ENCODE measurements at regions not wholly inside any gene's neighbourhood (a gene's known extent, or its start where the extent isn't known, plus 50 kb on each side); places are given as distances from the start of the nearest gene placed in this dataset.

DNA sequence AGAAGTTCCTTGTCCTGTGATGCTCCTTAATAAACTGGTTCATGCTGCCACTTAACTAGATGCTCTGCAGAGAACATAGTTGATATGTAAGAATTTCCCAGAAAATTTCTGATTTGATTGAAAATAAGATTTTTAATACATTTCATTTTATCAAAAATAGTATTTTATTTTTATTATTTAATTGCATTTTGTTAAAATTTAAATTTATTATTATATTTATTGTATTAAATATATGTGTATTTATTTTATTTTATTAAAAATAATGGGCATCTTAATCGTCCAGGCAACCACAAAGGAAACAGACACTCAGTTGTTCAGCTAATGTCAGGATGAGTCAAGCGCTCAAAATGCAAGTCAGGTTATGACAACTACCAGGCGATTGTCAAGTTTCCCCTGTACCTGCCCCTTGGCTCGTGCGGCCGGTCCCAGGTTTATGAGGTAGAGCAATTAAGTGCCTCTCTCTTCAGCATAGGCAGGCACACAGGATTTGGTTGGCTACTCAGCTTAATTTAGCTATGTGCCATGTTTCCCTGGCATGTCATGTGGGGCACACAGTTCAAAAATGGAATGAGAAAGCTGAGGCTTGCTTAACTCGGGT is 361.2 kb downstream of the RND3 start:
- TF ChIP-seq ARNTL (CRISPR knock-in tag; IDR thresholded peaks at IDR 0.05; ENCODE audit: borderline replicate concordance, low read depth) (no peak), CSDC2 (CRISPR knock-in tag; IDR thresholded peaks at IDR 0.05) (peak; percentile 72; the same call in 1 of the 2 replicates), SNAI2 (CRISPR knock-in tag; IDR thresholded peaks at IDR 0.05) (no peak)
- peak; percentile 58 for ATAC-seq

DNA sequence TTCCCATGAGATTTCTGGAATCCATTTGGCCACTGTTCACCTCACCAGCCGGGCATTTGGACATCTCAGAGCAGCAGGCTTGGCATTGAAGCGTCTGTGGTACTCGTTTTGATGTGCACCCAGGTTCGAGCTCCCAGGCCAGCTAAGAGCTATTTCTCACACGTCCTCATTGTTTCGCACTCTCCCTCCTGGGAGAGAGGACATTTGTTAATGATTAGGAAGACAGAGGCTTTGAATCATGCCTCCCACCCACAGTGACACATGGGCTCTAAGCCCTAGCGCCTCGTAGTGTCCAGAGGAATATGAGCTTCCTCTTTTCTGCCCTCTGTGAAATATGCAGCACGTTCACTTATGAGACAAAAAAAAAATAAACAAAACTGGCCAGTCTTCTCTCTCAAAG is 361.8 kb downstream of the RND3 start:
- ATAC-seq = peak; percentile 86

DNA sequence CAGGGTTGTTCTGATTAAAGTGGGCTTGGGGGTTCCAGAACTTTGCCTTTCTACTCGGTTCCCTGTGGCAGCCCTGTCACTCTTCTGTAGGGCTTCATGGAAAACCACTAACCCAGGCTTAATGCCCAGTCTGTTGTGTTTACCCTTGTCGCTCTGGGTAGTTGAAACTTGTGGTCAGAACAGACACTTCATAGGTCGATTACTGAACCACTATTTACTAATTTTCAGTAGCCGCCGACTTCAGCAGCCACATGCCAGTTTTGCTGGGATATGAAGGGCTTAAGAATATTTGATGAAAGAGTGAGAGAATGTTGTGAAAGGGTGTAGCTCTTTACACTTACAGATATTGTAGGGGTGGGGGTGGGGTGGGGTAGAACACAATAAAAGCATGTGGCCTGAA is 362.3 kb downstream of the RND3 start:
- TF ChIP-seq RARB (CRISPR knock-in tag; IDR thresholded peaks at IDR 0.05) = no peak
- TF ChIP-seq ZFP30 (CRISPR knock-in tag; IDR thresholded peaks at IDR 0.05) = no peak
- TF ChIP-seq PPARA (CRISPR knock-in tag; IDR thresholded peaks at IDR 0.05; ENCODE audit: borderline replicate concordance) = no peak
- ATAC-seq = no peak

More for the DNA sequence above, 361.8 kb downstream of the RND3 start:
- TF ChIP-seq CSDC2 (CRISPR knock-in tag; IDR thresholded peaks at IDR 0.05) = no peak
- TF ChIP-seq, protein P1, sequence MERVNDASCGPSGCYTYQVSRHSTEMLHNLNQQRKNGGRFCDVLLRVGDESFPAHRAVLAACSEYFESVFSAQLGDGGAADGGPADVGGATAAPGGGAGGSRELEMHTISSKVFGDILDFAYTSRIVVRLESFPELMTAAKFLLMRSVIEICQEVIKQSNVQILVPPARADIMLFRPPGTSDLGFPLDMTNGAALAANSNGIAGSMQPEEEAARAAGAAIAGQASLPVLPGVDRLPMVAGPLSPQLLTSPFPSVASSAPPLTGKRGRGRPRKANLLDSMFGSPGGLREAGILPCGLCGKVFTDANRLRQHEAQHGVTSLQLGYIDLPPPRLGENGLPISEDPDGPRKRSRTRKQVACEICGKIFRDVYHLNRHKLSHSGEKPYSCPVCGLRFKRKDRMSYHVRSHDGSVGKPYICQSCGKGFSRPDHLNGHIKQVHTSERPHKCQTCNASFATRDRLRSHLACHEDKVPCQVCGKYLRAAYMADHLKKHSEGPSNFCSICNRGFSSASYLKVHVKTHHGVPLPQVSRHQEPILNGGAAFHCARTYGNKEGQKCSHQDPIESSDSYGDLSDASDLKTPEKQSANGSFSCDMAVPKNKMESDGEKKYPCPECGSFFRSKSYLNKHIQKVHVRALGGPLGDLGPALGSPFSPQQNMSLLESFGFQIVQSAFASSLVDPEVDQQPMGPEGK (CRISPR knock-in tag; IDR thresholded peaks at IDR 0.05; ENCODE audit: borderline replicate concordance) = no peak
- no peak for TF ChIP-seq PPARA (CRISPR knock-in tag; IDR thresholded peaks at IDR 0.05; ENCODE audit: borderline replicate concordance)
- TF ChIP-seq ZNF565 (CRISPR knock-in tag; conservative IDR thresholded peaks at IDR 0.05; ENCODE audit: low read depth) = no peak
- no peak for TF ChIP-seq OSR1 (CRISPR knock-in tag; IDR thresholded peaks at IDR 0.05)
- TF ChIP-seq ISL1 (CRISPR knock-in tag; IDR thresholded peaks at IDR 0.05) = no peak
- TF ChIP-seq ARNTL (CRISPR knock-in tag; IDR thresholded peaks at IDR 0.05; ENCODE audit: borderline replicate concordance, low read depth) = no peak
- no peak for TF ChIP-seq SNAI2 (CRISPR knock-in tag; IDR thresholded peaks at IDR 0.05)
- TF ChIP-seq, protein P2, sequence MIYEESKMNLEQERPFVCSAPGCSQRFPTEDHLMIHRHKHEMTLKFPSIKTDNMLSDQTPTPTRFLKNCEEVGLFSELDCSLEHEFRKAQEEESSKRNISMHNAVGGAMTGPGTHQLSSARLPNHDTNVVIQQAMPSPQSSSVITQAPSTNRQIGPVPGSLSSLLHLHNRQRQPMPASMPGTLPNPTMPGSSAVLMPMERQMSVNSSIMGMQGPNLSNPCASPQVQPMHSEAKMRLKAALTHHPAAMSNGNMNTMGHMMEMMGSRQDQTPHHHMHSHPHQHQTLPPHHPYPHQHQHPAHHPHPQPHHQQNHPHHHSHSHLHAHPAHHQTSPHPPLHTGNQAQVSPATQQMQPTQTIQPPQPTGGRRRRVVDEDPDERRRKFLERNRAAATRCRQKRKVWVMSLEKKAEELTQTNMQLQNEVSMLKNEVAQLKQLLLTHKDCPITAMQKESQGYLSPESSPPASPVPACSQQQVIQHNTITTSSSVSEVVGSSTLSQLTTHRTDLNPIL (CRISPR knock-in tag; IDR thresholded peaks at IDR 0.05; ENCODE audit: low read depth) = no peak
- no peak for TF ChIP-seq ZFP30 (CRISPR knock-in tag; IDR thresholded peaks at IDR 0.05)

DNA sequence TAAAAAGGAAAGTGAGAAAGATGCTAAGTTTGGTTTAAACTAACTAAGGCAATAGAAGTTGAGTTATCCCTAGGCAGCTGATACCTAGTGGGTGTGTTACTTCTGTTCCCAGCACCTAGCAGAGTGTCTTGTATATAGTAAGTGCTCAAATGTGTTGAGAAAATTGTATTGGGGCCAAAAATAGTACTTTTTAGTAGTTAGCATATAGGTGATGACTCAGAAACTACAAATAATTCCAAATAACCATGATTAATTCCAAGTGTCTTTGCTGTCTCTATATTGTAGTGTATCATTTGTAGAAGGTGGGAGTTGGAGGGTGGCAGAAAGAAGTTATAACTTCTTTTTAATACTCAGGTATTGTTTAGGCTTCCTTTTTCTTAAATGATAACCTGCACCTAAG is 362.7 kb downstream of the RND3 start:
- TF ChIP-seq ZNF8 (CRISPR knock-in tag; IDR thresholded peaks at IDR 0.05) = no peak
- no peak for ATAC-seq

DNA sequence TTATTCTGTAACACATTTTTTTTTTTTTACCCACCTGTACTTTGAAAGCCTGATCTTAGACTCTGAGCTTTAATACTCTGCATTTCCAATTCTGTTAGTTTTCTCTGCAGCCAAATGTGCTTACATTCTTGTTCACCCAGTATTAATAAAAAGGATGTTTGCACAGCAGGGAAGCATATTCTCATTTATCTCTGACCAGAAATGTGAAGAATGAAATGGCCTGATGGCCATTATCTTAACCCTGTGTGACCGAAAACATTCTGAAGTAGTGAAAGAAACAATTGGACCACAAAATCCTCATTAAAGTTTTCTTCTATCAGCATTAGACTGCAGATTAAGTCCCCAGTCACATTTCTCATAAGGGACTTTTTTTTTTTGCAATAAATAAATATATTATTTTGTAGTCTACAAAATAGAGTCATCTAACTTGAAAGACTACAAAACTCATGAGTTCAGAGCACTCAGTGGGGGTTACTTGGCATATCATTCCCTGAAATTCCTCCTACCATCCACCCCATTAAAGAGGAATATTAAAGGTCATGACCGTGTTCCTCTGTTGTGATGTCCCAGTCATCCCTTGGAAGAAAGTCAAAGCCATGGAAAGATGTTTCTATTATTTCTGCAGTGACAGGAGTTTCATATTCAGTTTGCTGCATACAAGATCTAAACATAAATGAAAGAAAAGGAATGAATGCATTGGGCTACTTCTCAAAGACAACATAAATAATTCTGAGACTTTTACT is 364.4 kb downstream of the RND3 start:
- no peak for ATAC-seq

More for the DNA sequence above, 364.4 kb downstream of the RND3 start:
- no peak for TF ChIP-seq GLIS3 (CRISPR knock-in tag; IDR thresholded peaks at IDR 0.05)
- TF ChIP-seq ZNF70 (CRISPR knock-in tag; IDR thresholded peaks at IDR 0.05) = no peak
- TF ChIP-seq RARB (CRISPR knock-in tag; IDR thresholded peaks at IDR 0.05) = no peak
- TF ChIP-seq ESRRG (CRISPR knock-in tag; IDR thresholded peaks at IDR 0.05) = no peak
- TF ChIP-seq, protein P3, sequence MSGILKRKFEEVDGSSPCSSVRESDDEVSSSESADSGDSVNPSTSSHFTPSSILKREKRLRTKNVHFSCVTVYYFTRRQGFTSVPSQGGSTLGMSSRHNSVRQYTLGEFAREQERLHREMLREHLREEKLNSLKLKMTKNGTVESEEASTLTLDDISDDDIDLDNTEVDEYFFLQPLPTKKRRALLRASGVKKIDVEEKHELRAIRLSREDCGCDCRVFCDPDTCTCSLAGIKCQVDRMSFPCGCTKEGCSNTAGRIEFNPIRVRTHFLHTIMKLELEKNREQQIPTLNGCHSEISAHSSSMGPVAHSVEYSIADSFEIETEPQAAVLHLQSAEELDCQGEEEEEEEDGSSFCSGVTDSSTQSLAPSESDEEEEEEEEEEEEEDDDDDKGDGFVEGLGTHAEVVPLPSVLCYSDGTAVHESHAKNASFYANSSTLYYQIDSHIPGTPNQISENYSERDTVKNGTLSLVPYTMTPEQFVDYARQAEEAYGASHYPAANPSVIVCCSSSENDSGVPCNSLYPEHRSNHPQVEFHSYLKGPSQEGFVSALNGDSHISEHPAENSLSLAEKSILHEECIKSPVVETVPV (CRISPR knock-in tag; IDR thresholded peaks at IDR 0.05) = no peak
- no peak for TF ChIP-seq BACH2 (CRISPR knock-in tag; IDR thresholded peaks at IDR 0.05; ENCODE audit: borderline replicate concordance)
- TF ChIP-seq, protein P4, sequence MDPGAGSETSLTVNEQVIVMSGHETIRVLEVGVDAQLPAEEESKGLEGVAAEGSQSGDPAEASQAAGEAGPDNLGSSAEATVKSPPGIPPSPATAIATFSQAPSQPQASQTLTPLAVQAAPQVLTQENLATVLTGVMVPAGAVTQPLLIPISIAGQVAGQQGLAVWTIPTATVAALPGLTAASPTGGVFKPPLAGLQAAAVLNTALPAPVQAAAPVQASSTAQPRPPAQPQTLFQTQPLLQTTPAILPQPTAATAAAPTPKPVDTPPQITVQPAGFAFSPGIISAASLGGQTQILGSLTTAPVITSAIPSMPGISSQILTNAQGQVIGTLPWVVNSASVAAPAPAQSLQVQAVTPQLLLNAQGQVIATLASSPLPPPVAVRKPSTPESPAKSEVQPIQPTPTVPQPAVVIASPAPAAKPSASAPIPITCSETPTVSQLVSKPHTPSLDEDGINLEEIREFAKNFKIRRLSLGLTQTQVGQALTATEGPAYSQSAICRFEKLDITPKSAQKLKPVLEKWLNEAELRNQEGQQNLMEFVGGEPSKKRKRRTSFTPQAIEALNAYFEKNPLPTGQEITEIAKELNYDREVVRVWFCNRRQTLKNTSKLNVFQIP (CRISPR knock-in tag; IDR thresholded peaks at IDR 0.05; ENCODE audit: borderline replicate concordance, low read depth) = no peak
- TF ChIP-seq TCF4 (CRISPR knock-in tag; IDR thresholded peaks at IDR 0.05; ENCODE audit: borderline replicate concordance) = no peak
- no peak for TF ChIP-seq ZC3H10 (CRISPR knock-in tag; IDR thresholded peaks at IDR 0.05)
- TF ChIP-seq, protein P2 (CRISPR knock-in tag; IDR thresholded peaks at IDR 0.05; ENCODE audit: low read depth) = no peak
- no peak for TF ChIP-seq ARNTL (CRISPR knock-in tag; IDR thresholded peaks at IDR 0.05; ENCODE audit: borderline replicate concordance, low read depth)
- no peak for TF ChIP-seq ZNF8 (CRISPR knock-in tag; IDR thresholded peaks at IDR 0.05)
- TF ChIP-seq ZFP3 (CRISPR knock-in tag; IDR thresholded peaks at IDR 0.05) = no peak
- no peak for TF ChIP-seq CSDC2 (CRISPR knock-in tag; IDR thresholded peaks at IDR 0.05)
- TF ChIP-seq, protein P5, sequence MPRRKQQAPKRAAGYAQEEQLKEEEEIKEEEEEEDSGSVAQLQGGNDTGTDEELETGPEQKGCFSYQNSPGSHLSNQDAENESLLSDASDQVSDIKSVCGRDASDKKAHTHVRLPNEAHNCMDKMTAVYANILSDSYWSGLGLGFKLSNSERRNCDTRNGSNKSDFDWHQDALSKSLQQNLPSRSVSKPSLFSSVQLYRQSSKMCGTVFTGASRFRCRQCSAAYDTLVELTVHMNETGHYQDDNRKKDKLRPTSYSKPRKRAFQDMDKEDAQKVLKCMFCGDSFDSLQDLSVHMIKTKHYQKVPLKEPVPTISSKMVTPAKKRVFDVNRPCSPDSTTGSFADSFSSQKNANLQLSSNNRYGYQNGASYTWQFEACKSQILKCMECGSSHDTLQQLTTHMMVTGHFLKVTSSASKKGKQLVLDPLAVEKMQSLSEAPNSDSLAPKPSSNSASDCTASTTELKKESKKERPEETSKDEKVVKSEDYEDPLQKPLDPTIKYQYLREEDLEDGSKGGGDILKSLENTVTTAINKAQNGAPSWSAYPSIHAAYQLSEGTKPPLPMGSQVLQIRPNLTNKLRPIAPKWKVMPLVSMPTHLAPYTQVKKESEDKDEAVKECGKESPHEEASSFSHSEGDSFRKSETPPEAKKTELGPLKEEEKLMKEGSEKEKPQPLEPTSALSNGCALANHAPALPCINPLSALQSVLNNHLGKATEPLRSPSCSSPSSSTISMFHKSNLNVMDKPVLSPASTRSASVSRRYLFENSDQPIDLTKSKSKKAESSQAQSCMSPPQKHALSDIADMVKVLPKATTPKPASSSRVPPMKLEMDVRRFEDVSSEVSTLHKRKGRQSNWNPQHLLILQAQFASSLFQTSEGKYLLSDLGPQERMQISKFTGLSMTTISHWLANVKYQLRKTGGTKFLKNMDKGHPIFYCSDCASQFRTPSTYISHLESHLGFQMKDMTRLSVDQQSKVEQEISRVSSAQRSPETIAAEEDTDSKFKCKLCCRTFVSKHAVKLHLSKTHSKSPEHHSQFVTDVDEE (CRISPR knock-in tag; IDR thresholded peaks at IDR 0.05) = no peak
- TF ChIP-seq PPARA (CRISPR knock-in tag; IDR thresholded peaks at IDR 0.05; ENCODE audit: borderline replicate concordance) = no peak
- no peak for TF ChIP-seq SNAI2 (CRISPR knock-in tag; IDR thresholded peaks at IDR 0.05)
- no peak for TF ChIP-seq TOX (CRISPR knock-in tag; IDR thresholded peaks at IDR 0.05; ENCODE audit: borderline replicate concordance)
- no peak for TF ChIP-seq OSR1 (CRISPR knock-in tag; IDR thresholded peaks at IDR 0.05)

Measured in SK-N-SH treated with all-trans-retinoic acid at 6 μM for 48 hours (cell line).